Cerebellar cortex (tissue), 1 donor: ENCODE measurements at regions not wholly inside any gene's neighbourhood (a gene's known extent, or its start where the extent isn't known, plus 50 kb on each side); places are given as distances from the start of the nearest gene placed in this dataset.
"Not testable (repeated sequence)": the region's sequence is repeated elsewhere in the genome, so short reads cannot be mapped to it uniquely, and the experiment has no call there.

ENCODE experiments used
- DNase-seq: peaks from one replicate; pipeline ENCODE4 v3.0.0-alpha.2; 2015; ENCODE audit warnings: low spot score

DNA sequence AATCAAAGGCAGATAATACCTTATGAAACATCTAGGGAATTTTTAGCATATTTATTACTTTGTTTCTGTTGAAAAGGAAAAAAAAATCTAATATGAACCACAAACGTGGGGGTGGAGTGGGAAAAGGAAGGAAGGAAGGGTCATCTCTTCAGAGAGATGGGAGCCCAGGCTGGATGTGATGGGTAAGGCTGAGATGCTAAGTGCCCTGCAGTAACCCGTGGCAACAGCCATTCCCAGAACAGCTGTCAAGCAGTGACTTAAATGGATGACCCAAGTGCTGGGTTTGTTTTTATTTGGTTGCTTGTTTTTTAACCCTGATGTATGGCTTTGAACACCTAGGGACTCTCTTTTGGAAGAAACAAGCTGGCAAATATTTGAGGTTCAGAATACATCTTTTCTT lies 50.7 kb upstream of the KLF7 start:
- DNase-seq = no peak

DNA sequence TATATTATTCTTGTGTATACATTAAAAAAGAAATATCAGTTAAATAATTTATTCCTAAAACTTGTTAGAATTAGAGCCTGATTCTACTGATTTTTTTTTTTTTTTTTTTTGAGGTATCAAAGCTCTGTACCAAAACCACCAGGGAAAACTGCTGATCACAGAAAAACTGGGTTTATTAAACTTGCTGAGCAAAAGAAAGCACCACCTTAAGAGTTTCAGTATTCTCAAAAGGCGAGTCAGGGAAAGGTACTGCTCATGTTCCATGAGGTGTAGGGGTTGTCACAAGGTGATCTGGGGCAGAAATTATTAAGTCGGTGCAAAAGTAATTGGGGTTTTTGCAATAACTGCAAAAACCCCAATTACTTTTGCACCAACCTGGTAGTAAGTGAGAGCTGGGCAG lies 51.7 kb upstream of the KLF7 start:
- DNase-seq = no peak

DNA sequence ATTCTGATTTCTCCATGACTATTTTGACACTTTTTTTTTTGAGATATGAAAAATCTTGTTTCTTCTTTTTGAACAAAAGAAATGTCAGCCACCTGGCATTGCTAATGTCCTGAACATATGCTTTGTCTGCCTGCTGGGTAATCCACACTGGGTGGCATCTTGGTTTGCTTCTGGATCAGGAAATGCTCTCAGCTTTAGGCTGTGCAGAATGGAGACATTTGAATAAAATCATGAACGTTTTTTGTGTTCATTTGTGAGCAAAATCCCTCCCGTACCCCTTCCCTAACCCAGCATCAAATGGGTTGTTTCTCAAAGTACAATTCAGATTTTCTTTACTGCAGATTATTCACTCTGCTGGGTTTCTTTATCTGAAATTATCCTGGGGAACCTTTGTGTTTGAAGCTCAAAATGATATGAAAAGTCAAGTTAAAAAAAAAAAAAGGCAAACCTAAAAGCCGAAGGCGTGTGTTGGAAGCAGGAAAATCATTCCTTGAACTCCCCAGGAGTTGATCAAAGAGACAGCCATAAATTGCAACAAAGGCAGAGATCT lies 53.4 kb upstream of the KLF7 start:
- DNase-seq = peak; percentile 86

DNA sequence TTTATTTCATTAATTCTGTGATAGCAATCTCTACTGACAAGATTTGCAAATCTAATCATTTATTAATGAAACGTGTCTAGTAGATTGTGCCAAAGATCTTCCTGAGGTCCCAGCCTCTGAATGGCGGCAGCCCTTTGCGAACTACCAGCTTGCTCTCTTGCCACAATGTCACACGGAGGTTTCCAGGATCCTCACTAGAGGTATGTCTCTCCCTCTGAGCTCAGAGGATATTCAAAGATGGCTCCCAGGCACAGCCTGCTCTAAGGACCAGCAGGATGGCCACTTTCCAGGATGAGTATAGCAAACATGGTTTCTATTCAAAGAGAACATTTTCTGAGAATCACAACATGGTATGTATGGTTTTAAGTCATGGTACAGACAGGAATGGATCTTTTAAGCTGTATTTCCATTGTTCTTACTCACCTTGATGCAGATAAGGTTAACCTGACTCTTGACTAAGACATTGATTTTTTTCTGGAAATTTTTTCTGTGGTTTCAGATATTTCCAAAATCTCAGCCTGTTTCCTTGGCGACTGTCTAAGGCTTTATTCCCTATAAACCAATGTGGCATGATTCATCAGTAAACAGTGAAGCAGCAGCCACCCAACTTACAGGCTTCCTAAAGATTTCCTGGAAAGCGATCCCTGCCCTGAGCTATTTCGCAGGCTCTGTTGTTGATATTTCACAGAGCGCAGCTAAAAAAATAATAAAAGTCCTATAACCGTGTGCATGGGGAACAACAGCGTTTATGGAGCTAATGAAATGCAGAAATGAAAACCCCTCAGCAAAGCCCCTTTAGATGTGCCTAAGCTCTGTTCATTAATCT lies 54.1 kb upstream of the KLF7 start:
- DNase-seq = peak; percentile 58

DNA sequence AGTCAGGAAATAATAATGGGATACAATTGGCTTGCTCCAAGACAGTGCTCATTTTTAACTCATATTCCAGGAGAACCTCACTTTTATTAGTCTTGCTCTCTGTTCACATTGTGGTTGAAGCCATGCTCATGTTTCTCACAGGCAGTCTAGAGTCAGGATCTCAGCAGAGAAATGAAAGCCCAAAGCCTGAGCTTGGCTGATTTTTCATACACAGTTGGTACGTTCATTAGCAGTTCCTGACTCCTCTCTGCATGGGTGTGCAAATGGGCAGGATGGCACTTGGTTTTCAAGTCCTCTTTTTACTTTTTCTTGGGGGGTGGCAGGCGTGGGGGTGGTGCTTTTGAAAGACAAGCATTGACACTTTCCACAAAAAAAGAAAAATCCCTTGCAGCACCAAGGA lies 56.0 kb upstream of the KLF7 start:
- DNase-seq = peak; percentile 63

DNA sequence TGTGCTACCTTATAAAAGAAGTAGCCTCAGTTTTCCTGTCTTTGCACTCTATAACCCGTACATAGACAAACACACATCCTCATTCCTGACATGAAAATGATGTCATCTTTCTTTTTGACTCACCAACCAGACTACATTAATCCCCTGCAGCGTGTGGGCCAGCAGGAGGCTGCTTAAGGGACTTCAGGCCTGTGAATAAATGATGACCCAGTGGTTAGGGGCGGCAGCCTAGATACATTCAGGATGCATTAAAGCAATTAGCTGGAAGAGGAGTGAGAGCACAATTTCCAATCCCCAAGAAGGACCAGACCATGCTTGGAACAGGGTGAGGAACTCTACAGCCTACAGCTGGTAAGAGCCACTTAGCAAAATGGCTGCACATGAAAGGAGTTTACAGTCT lies 57.3 kb upstream of the KLF7 start:
- peak; percentile 18 for DNase-seq

DNA sequence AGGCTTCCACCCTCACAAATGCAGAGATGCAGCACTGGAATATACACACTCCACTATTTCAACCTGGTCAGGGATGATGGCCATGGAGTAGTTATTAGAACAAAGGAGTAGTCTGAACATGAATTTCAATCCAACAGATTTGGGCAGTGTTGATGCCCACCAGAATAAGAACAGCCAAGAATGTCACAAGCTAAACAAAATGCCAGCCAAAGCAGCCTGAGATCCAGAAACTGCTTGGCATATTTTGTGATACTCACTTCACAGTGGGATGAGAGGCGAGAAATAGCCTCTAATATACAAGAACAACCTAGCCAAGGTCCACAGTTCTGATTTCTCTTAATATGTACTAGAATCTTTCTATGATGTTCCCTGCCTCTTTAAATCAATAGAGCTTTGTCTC lies 58.6 kb upstream of the KLF7 start:
- peak; percentile 70 for DNase-seq

DNA sequence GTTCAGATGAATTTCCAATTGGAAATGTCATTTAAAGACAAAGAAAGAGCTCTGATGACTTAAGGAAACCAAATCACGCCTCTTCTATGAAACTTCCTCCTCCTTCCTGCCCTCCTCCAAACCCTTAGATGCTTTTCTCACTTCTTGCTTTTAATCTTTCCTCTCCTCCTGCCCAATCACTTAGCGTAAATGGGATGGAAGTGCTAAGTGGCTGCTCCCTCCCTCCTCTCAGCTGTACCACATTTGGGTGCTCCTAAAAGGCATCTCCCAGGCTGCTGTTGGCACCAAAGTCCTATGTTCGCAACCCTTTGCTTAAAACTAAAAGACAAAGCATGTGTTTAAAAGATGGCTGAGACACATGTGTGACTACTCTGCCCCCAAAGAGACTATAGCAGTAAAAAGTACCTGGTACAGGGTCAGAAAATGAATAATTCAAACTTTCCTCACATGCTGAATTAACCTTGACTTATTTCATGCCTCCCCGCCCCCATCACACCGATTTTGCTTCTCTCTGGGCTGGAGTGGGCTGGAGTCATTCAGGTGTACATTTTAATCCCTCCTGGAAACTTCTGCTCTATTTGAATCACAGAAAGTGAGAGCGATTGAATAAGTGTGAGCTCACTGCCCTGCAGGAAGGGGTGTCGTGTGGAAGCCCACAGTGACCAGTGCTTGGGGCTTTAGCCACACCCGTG lies 59.2 kb upstream of the KLF7 start:
- no peak for DNase-seq

DNA sequence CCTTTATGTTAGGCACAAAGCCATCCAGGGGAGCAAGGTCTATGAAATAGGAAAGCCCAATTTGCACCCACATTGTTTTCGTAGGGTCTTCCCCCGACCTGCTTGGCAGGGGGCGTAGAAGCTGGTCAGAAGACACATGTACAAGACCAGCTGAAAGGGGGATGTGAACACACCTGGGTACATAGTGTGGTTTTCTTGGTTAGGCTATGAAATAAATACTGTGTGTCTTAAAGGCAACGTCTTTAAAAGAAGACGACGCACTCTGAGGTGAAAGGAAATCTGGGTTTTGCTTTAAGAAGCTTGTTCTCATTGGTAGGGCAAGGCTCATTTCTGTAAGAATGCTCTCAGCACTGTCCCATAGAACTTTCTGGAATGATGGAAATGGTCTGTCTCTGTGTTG lies 60.0 kb upstream of the KLF7 start:
- DNase-seq = no peak

DNA sequence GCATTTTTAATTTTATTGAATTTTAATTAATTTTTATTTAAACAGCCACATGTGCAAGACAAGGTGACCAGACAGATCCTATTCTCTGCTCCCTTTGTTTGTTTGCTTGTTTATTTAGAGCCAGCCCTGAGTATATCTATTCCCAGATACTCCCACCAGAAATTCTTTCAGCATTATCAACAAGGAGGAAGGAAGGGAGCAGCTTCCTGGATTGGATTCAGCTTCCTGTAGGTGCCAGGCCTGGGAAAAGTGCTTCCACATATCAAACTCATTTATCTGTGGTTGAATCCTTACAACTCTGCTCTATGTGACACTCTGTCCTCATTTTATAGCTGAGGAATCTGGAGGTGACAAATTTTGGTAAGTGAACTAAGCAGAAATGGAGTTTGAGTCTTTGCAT lies 60.5 kb upstream of the KLF7 start:
- peak; percentile 18 for DNase-seq

DNA sequence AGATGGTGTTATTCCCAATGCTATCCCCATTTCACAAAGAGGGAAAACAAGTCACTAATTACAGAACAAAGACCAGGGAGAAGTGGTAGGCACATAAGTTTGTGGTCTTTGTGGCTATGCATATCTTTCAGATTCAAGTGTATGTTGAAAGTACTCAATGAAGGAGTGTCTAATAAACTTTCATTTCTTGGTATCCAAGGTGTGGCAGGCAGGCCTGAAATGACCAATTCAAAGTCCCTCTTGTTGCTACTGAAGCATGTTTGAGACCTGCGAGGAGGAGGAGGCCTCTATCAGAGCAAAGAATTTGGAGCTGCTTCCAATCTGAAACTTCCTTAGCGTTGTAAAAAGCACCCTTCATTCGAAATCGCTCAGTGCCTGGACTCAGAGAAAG lies 60.9 kb upstream of the KLF7 start:
- DNase-seq = no peak

DNA sequence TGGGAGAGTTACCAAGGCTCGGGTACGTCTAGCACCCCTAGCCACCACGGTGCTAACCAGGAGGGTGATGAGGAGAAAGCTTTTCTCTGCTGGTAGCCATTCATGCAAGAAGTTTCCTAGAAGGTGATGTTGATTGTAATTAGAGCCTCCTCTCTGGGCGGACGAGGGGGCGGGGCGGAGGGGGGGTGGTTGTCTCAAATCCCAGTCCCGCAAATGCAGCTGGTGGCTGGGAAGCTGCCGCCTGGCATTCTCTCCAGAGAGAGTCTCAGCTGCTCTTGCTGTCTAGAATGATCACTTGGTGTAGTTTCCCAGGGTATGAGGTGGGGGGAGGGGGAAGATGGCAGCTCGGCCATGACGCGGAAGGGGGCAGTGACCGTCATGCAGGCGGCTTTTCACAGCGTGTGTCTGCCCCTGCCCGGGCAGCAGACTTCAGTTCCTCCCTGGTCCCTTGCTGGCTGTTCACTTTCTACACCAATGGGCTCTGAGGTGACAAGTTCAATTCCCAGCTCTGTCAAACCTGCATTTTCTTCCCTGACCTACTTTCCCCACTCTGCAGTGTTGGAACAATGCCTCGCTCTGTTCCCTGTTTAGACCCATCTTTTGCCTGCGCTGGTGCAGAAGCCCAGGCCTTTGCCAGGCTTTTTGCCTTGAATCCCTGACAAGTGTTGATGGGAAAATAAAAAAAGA lies 61.5 kb upstream of the KLF7 start:
- DNase-seq = peak; percentile 95

DNA sequence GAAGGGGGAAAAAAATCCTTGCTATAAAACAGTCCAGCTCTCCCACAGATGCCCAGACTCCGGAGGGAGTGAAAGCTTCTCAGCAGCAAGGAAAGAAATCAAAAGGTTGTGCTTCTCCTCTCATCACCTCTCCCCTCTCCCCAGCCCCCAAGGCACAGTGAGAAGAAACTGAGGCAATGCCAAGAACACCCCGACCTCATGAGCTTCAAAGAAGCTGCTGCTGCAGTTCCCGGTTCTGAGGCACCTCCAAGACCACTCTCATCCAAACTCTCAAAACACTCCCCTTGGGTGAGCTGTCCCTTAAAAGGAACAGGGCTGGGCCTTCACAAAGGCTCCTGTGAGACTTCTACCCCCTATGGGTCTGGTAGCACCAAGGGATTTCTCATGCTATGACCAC lies 62.0 kb upstream of the KLF7 start:
- DNase-seq = no peak

DNA sequence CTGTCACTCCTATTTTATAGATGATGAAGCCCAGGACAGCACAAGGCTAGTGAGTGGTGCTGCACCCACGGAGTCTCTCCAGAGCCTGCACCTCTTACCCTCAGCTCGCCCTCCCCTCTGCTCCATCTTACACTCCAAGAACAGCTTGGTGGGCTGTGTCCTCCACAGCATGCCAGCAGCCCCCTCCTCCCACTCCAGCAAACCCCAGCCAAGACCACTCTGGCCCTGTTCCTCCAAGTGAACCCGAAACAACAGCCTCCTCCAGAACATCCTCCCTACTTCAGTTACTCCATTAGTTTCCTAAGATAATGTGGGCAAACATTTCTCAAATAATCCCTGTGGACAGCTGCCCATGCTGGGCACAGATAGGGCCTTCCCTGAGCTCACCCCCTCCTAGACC lies 62.7 kb upstream of the KLF7 start:
- no peak for DNase-seq

DNA sequence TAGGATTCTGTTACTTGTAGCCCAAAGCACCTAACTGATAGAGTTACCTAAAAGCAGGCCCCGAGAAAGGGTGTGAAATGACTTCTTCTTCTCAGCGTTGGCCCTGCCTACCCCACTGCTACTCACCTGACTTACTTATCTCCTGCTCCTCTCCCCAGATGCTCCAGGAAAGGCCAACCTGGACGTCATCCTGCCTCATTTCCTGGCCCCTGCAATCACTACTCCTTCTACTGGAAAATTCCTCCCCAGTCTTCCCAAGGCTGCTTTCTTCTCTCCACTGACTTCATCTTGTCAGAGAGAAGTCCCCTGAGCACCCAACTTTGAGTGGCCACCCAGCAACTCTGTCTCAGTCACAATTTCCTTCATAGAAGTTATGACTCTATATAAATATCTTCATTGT lies 63.4 kb upstream of the KLF7 start:
- DNase-seq = no peak

DNA sequence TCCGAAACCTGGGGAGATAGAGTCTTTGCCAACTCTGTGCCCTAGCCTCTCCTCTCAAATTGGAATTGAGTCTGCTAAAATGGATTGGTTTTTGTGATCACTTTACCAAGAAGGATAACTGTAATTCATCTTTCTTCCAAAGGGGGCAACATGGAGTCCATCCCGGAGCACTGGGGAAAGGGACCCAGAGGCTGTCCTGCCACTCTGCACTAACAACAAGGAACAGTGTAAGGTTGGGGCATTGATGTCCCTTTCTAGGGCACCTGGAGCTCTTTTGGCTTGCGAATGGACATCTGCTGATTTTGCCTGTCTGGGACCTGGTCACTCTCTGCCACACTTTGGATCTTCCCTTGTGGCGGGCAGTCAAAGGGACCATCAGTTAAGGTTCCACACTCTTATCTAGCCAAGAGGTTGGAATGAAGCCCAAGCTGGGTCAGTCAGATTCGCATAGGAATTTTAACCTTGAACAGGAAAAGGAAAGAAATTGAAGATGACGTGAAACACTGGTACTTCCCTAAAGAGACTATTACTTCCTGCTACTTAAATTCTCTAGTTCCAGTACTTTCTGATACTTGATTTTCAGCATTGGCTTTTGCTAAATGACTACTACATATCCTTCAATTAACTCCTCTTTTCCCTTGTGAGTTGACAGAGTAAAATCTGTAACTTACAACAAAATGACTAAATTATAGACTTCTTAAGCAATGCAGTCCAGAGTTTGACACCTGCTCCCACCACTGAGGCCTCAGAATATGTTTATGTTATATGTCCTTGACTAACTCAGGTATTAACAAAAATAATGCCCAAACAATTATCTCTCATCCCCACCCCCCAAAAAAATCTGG lies 64.7 kb upstream of the KLF7 start:
- DNase-seq = no peak

DNA sequence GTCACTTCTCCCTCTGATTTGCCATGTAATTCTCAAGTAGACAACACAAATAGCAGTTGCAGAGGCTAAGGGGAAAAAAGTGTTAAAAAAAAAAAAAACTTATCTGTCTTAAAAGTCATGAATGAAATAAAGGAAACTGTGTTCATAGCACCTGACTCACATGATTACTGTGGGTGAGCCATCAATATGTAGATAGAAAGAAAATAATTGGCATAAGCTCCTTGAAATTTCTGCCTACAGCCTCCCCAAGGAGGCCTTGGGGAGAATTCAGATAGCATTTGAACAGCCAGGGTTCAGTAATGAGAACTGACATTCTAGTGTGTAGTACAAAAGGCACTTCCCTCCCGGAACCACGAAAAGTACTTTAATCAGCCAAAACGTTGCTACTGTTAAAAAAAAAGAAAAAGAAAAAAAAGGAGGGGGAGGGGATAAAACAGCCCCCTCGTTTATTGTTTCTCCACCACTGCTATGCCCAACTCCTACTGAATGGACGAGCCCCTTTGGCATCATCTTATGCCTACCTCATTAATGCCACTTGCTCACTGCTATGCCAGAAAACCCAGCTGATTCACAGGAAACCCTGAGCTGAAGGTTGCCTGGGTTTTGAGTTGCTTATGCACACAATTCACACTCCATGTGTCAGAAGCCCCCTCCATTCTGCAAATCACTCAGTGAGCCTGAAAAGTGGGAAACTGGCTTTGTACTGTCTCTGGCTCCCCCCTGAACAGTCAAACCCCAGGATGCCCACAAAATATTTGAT lies 65.5 kb upstream of the KLF7 start:
- no peak for DNase-seq

DNA sequence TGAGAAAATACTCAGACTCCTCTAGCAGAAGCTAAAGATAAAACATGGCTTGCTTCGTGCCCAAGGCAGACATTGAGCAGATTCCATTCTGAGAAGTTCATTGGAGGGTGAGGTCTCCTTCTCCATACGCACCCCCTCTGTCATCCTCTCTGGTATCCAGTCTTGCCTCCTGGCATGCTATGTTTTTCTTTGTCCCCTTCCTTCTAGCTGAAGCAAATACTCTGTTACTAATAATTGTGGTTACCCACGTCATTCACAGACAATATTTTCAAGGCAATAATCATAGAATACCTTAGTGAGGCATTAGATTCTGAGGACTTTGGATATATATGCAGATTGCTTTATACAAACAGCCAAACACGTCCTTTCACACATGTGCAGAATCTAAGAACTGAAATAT lies 66.2 kb upstream of the KLF7 start:
- DNase-seq = no peak

DNA sequence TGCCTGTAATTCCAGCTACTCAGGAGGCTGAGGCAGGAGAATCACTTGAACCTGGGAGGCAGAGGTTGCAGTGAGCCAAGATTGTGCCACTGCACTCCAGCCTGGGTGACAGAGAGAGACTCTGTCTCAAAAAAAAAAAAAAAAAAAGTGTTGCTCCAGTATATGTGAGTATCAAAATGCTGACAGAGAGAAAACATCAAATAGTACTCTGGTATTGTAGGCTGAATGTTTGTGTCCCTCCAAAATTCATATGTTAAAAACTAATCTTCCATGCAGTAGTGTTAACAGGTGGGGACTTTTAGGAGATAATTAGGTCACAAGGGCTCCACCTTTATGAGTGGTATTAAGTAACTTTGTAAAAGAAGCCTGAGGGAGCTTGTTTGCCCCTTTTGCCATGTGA lies 67.4 kb upstream of the KLF7 start:
- not testable (repeated sequence) for DNase-seq

DNA sequence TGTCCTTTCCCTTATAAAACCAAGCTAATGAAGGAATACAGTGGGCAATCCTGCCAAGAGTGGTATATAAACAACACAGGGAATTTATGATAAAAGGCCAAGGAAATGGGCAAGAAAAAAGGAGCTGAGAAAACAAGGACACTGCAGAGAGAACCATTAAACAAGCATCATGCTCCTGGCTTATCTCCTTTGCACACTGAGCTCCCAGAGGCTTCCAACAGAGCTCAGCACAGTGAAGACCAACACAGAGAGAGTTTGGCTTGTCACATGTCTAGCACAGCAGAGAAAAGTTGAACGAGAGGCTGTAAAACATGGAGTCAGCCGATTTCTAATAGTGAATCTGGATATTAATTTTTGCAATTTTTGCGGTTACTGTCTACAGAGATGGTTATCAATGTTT lies 68.0 kb upstream of the KLF7 start:
- no peak for DNase-seq

DNA sequence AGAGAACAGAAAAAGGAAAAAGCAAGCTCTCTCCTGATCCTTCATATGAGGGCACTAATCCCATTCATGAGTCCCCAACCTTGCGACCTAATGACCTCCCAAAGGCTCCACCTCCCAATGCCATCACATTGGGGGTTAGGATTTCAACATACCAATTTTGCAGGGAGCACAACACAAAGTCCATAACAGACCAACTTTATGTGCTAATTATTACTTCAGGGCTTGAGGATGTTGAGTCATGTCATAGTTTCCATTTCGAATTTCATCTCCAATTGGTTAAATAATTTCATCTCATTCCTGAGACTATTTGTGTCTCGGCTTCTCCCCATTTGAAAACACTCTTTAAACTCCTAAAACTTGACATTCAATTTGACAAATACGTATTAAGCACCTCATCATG lies 69.9 kb upstream of the KLF7 start:
- DNase-seq = no peak
